Endothelial cell (in vitro differentiated cells): ENCODE measurements at regions not wholly inside any gene's neighbourhood (a gene's known extent, or its start where the extent isn't known, plus 50 kb on each side); places are given as distances from the start of the nearest gene placed in this dataset.

ENCODE experiments used
- DNase-seq: peaks from one replicate; pipeline ENCODE4 v3.0.0; 2021; ENCODE audit warnings: low spot score
- H3K27ac Mint-ChIP-seq: one replicate; pipeline ENCODE4 v1.8.0; 2021; ENCODE audit warnings: mixed read lengths, inconsistent platforms; ENCODE audit not compliant: unreplicated experiment
- H3K27me3 Mint-ChIP-seq: one replicate; pipeline ENCODE4 v1.8.0; 2021; ENCODE audit warnings: mild to moderate bottlenecking, moderate library complexity, mixed read lengths, inconsistent platforms; ENCODE audit not compliant: unreplicated experiment
- H3K36me3 Mint-ChIP-seq: one replicate; pipeline ENCODE4 v1.8.0; 2021; ENCODE audit warnings: mild to moderate bottlenecking, low read depth, mixed read lengths, inconsistent platforms; ENCODE audit not compliant: unreplicated experiment
- H3K4me1 Mint-ChIP-seq: one replicate; pipeline ENCODE4 v1.8.0; 2021; ENCODE audit warnings: mild to moderate bottlenecking, mixed read lengths, inconsistent platforms; ENCODE audit not compliant: unreplicated experiment
- H3K4me3 Mint-ChIP-seq: one replicate; pipeline ENCODE4 v1.8.0; 2021; ENCODE audit warnings: mild to moderate bottlenecking, mixed read lengths, inconsistent platforms; ENCODE audit not compliant: unreplicated experiment
- H3K9me3 Mint-ChIP-seq: one replicate; pipeline ENCODE4 v1.8.0; 2021; ENCODE audit warnings: mixed read lengths, inconsistent platforms; ENCODE audit not compliant: unreplicated experiment
- CTCF ChIP-seq: fragments of 200-600 bp; sonication (generic); IDR thresholded peaks from one replicate; pipeline ENCODE4 v1.5.0; 2021; ENCODE audit warnings: antibody characterized with exemption; ENCODE audit not compliant: unreplicated experiment

- no peak for DNase-seq
- TF ChIP-seq CTCF: no peak
- Mint-ChIP-seq H3K4me1 (peaks cover 28% of the 10 kb centered on the region), H3K9me3 (no peaks in the 10 kb centered on the region), H3K27ac (no peak overlapping the region), H3K36me3 (no peaks in the 10 kb centered on the region), H3K27me3 (peaks cover 1% of the 10 kb centered on the region), H3K4me3 (no peak overlapping the region)
Measured at GRCh38 chr12:96098631-96099030, 63.2 kb upstream of the LTA4H start.

GRCh38 chr12:96099421-96099820 is 64.0 kb upstream of the LTA4H start:
- no peaks in the 10 kb centered on the region for H3K9me3 Mint-ChIP-seq

DNA sequence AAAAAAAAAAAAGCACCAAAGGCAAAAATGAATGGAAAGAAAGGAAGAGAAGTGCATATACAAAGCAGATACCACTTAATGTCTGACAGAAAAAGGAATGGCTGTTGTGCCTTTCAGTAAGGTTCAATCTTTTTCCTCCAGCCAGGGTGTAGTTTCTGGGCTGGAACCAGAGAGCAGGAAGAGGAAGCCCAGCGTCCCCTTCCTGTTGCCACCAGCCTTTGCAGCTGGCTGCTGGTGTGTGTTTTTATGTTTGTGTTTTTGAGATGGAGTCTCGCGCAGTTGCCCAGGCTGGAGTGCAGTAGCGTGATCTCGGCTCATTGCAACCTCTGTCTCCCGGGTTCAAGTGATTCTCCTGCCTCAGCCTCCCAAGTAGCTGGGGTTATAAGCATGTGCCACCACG is 64.6 kb upstream of the LTA4H start:
- H3K4me1 Mint-ChIP-seq: peaks cover 21% of the 10 kb centered on the region
- no peaks in the 10 kb centered on the region for H3K36me3 Mint-ChIP-seq
- H3K4me3 Mint-ChIP-seq: no peak overlapping the region
- H3K27me3 Mint-ChIP-seq: peaks cover 1% of the 10 kb centered on the region
- TF ChIP-seq CTCF: no peak
- H3K27ac Mint-ChIP-seq: peak overlapping the region; percentile 83
- peak; percentile 33 for DNase-seq
- no peaks in the 10 kb centered on the region for H3K9me3 Mint-ChIP-seq

More at GRCh38 chr12:96099421-96099820, 64.0 kb upstream of the LTA4H start:
- Mint-ChIP-seq H3K27me3 (peaks cover 1% of the 10 kb centered on the region), H3K27ac (peak overlapping the region; percentile 81), H3K4me3 (no peak overlapping the region), H3K4me1 (peaks cover 24% of the 10 kb centered on the region), H3K36me3 (no peaks in the 10 kb centered on the region)
- no peak for DNase-seq
- TF ChIP-seq CTCF: no peak

DNA sequence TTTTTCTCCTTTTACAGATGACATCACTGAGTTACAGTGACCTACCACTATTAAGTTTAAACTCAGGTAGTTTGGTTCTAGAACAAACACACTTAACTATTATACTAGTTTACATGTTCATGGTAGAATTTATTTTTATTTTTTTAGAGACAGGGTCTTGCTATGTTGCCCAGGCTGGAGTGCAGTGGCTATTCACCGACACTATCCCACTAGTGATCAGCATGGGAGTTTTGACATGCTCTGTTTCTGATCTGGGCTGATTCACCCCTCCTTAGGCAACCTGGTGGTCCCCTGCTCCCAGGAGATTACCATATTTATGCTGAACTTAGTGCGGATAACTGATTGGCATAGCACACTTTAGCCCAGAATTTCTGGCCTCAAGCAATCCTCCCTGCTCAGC is 66.4 kb upstream of the LTA4H start:
- Mint-ChIP-seq H3K27ac (no peak overlapping the region), H3K9me3 (no peaks in the 10 kb centered on the region), H3K36me3 (no peaks in the 10 kb centered on the region), H3K4me3 (no peak overlapping the region), H3K27me3 (peaks cover 9% of the 10 kb centered on the region), H3K4me1 (peaks cover 29% of the 10 kb centered on the region)
- no peak for TF ChIP-seq CTCF
- no peak for DNase-seq

DNA sequence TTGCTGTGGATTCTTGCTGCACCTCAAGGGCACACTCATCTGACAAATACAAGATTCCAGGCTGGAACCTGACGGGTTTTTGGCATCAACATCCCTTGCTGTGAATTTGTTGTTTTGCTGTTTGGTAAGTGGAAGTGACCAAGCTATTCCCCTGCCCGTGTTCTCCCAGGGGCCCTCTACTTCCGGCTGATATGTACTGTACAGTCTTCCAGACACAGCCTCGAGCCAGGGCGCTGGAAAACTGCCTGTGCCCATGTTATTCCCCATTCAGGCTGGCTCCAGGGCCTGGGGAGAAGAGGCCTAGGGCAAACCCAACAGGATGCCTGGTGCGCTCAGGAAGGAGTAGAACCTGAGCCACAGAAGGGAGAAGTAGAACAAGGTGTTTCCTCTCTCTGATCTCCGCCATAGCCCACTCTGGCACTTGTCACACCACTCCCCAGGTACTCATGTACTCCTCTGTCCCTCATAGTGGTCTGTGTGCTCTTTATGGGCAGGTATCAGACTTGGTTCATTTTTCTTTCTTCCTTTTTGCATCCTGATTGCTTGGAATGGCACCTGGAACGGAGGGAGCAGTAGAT is 67.8 kb upstream of the LTA4H start:
- peaks cover 7% of the 10 kb centered on the region for H3K36me3 Mint-ChIP-seq
- no peaks in the 10 kb centered on the region for H3K9me3 Mint-ChIP-seq
- H3K4me3 Mint-ChIP-seq: no peak overlapping the region
- H3K4me1 Mint-ChIP-seq: peaks cover 42% of the 10 kb centered on the region
- H3K27ac Mint-ChIP-seq: peak overlapping the region; percentile 81
- H3K27me3 Mint-ChIP-seq: peaks cover 18% of the 10 kb centered on the region
- no peak for TF ChIP-seq CTCF
- no peak for DNase-seq
